Panc1 (cell line): ENCODE measurements at regions not wholly inside any gene's neighbourhood (a gene's known extent, or its start where the extent isn't known, plus 50 kb on each side); places are given as distances from the start of the nearest gene placed in this dataset.

ENCODE experiments used
- ATAC-seq: fragments of 200-7000 bp; cut with Tn5 transposase; 2 replicates; pipeline ENCODE4 v1.9.1; 2020; ENCODE audit warnings: mild to moderate bottlenecking, moderate library complexity
- BruUV-seq: library from RNA; stranded (reverse); fragments of 400-500 nt; replicated peaks from 2 replicates; lab custom pipeline; 2021; lab: Mats Ljungman, UMichigan
- CTCF ChIA-PET: fragments of 300-600 bp; sonication (Branson Sonifier 250); formaldehyde crosslinking; loops from one replicate; lab custom pipeline; 2022; ENCODE audit warnings: antibody characterized with exemption; lab: Charles Lee
- POLR2A ChIA-PET: fragments of 300-600 bp; sonication (Branson Sonifier 250); formaldehyde crosslinking; loops from one replicate; lab custom pipeline; 2022; ENCODE audit warnings: antibody characterized with exemption; lab: Charles Lee
- DNase-seq: peaks from one replicate; pipeline ENCODE4 v3.0.0-alpha.2; 2010; ENCODE audit warnings: low read depth, low spot score
- H3K27ac ChIP-seq: 2 replicates; pipeline ENCODE4 v1.5.1; 2011; ENCODE audit warnings: mild to moderate bottlenecking, low read length, inconsistent platforms
- H3K27me3 ChIP-seq: fragments of 200-500 bp; sonication (Bioruptor generic); 2 replicates; pipeline ENCODE4 v1.6.0; 2014; ENCODE audit warnings: low read length, inconsistent platforms; ENCODE audit not compliant: control insufficient read depth, insufficient read depth
- H3K36me3 ChIP-seq: fragments of 200-500 bp; sonication (Bioruptor generic); 2 replicates; pipeline ENCODE4 v1.5.1; 2014; ENCODE audit warnings: inconsistent platforms, mild to moderate bottlenecking, low read length, moderate library complexity; ENCODE audit not compliant: control insufficient read depth, insufficient read depth
- H3K4me1 ChIP-seq: 2 replicates; pipeline ENCODE4 v1.5.1; 2011; ENCODE audit warnings: inconsistent platforms, mild to moderate bottlenecking, low read length, moderate library complexity; ENCODE audit not compliant: control insufficient read depth, insufficient read depth
- H3K4me3 ChIP-seq, 2 experiments: 2 replicates each; pipeline ENCODE4 v1.5.1; 2011 to 2012; ENCODE audit warnings: low read depth in 2 of 2, low read length in 2 of 2, mild to moderate bottlenecking in 2 of 2, inconsistent platforms in 1 of 2, moderate library complexity in 1 of 2
- H3K9me3 ChIP-seq: fragments of 200-500 bp; sonication (Bioruptor generic); 2 replicates; pipeline ENCODE4 v1.5.1; 2014; ENCODE audit warnings: low read depth, mild to moderate bottlenecking, inconsistent platforms, low read length, moderate library complexity; ENCODE audit not compliant: control insufficient read depth, insufficient read depth
- CTCF ChIP-seq: fragments of 450-650 bp; IDR thresholded peaks from 2 replicates; pipeline ENCODE4 v1.5.1; 2017; ENCODE audit warnings: mild to moderate bottlenecking
- POLR2AphosphoS5 ChIP-seq: IDR thresholded peaks from 2 replicates; pipeline ENCODE4 v1.6.1; 2012; ENCODE audit warnings: mild to moderate bottlenecking, low read depth, low read length, moderate library complexity
- REST ChIP-seq, 2 experiments: IDR thresholded peaks; 2 replicates each; pipeline ENCODE4 v1.6.1; 2011 to 2012; ENCODE audit warnings: low read depth in 2 of 2, control low read depth in 1 of 2, low read length in 1 of 2, mild to moderate bottlenecking in 1 of 2, moderate library complexity in 1 of 2; ENCODE audit not compliant: insufficient read depth in 1 of 2
- SIN3A ChIP-seq: IDR thresholded peaks from 2 replicates; pipeline ENCODE4 v1.6.1; 2012; ENCODE audit warnings: low read depth, mild to moderate bottlenecking, low read length, moderate library complexity, borderline replicate concordance; ENCODE audit not compliant: insufficient read depth
- TCF7L2 ChIP-seq: IDR thresholded peaks from 2 replicates; pipeline ENCODE4 v1.6.1; 2011; ENCODE audit warnings: mild to moderate bottlenecking, low read depth, low read length, inconsistent platforms
- in situ Hi-C: cut with HindIII; loops from 2 replicates; pipeline ENCODE4 v1.10.0; 2016; ENCODE audit warnings: low sequenced_read_pairs, low pct_unique_long_range_greater_than_20kb
- intact Hi-C: fragments of 100-400 bp; cut with micrococcal nuclease; formaldehyde crosslinking; loops from one replicate; pipeline ENCODE4 v1.10.0; 2022; ENCODE audit not compliant: unreplicated experiment

GRCh38 chr5:1997640-1998347, 115.1 kb upstream of the IRX4 start:
- POLR2A ChIA-PET = no interaction called here
- TF ChIP-seq REST (IDR thresholded peaks at IDR 0.05; ENCODE audit: insufficient read depth in 1 of 2, low read depth in 2 of 2, low read length in 1 of 2) (no peak), POLR2AphosphoS5 (no peak), SIN3A (no peak), TCF7L2 (no peak), CTCF (no peak)
- DNase-seq = no peak
- Histone ChIP-seq H3K36me3 (no peaks in the 10 kb centered on the region; the same call in 1 of the 2 replicates), H3K27ac (no peak overlapping the region), H3K9me3 (no peaks in the 10 kb centered on the region), H3K4me3 (no peak overlapping the region), H3K4me1 (no peaks in the 10 kb centered on the region), H3K27me3 (peaks cover 22% of the 10 kb centered on the region)
- intact Hi-C loops = no loop called here
- in situ Hi-C loops = no loop called here
- no peak for ATAC-seq
- CTCF ChIA-PET = no interaction called here
- BruUV-seq = no TSS peak

GRCh38 chr5:1995491-1995890, 112.8 kb upstream of the IRX4 start:
- TF ChIP-seq SIN3A (no peak), CTCF (no peak), TCF7L2 (no peak), POLR2AphosphoS5 (no peak), REST (IDR thresholded peaks at IDR 0.05; ENCODE audit: insufficient read depth in 1 of 2, low read depth in 2 of 2, low read length in 1 of 2) (no peak)
- DNase-seq = no peak
- Histone ChIP-seq H3K4me1 (no peaks in the 10 kb centered on the region), H3K4me3 (no peak overlapping the region), H3K27ac (no peak overlapping the region), H3K27me3 (peaks cover 24% of the 10 kb centered on the region), H3K9me3 (no peaks in the 10 kb centered on the region), H3K36me3 (no peaks in the 10 kb centered on the region; the same call in 1 of the 2 replicates)
- in situ Hi-C loops (no loop called here), intact Hi-C loops (no loop called here)
- CTCF ChIA-PET = no interaction called here
- POLR2A ChIA-PET = no interaction called here
- BruUV-seq = no TSS peak
- no peak; the same call in 1 of the 2 replicates for ATAC-seq
